ENCODE measurements at regions not wholly inside any gene's neighbourhood (a gene's known extent, or its start where the extent isn't known, plus 50 kb on each side); places are given as distances from the start of the nearest gene placed in this dataset.

- TF ChIP-seq CREB1 (IDR thresholded peaks at IDR 0.05; ENCODE audit: low read depth) (no peak), TAF1 (IDR thresholded peaks at IDR 0.05; ENCODE audit: low read depth) (no peak)
Measured at GRCh38 chr10:33731322-33731721, 396.9 kb upstream of the NRP1 start.
